PFSK-1 (cell line): ENCODE measurements at regions not wholly inside any gene's neighbourhood (a gene's known extent, or its start where the extent isn't known, plus 50 kb on each side); places are given as distances from the start of the nearest gene placed in this dataset.

Experiments
- FOXP2 ChIP-seq: optimal IDR thresholded peaks from 2 replicates; pipeline ENCODE3; 2011; ENCODE audit warnings: borderline replicate concordance, control low read depth, inconsistent platforms; ENCODE audit not compliant: insufficient read depth; ENCODE audit errors: extremely low read length, extremely low read depth
- POLR2AphosphoS5 ChIP-seq: IDR thresholded peaks from 2 replicates; pipeline ENCODE4 v1.6.1; 2012; ENCODE audit warnings: low read depth, mild to moderate bottlenecking, control low read depth, low read length, moderate library complexity
- REST ChIP-seq, 2 experiments: IDR thresholded peaks; 2 replicates each; pipeline versions ENCODE4 v1.6.1 to v1.8.0; 2011 to 2012; ENCODE audit warnings: low read depth in 2 of 2, low read length in 2 of 2, control low read depth in 1 of 2, inconsistent platforms in 1 of 2, mild to moderate bottlenecking in 1 of 2, moderate library complexity in 1 of 2; ENCODE audit not compliant: insufficient read depth in 1 of 2
- SIN3A ChIP-seq: IDR thresholded peaks from 2 replicates; pipeline ENCODE4 v1.6.1; 2012; ENCODE audit warnings: mild to moderate bottlenecking, low read length, moderate library complexity, borderline replicate concordance; ENCODE audit not compliant: insufficient read depth
- TAF1 ChIP-seq: IDR thresholded peaks from 2 replicates; pipeline ENCODE4 v1.6.1; 2012; ENCODE audit warnings: low read length, control low read depth, borderline replicate concordance; ENCODE audit not compliant: insufficient read depth

- TF ChIP-seq FOXP2 = no peak
- TF ChIP-seq REST (IDR thresholded peaks at IDR 0.05; ENCODE audit: insufficient read depth in 1 of 2, low read depth in 2 of 2, low read length in 2 of 2) = no peak
- TF ChIP-seq TAF1 = no peak
- no peak for TF ChIP-seq SIN3A
- no peak for TF ChIP-seq POLR2AphosphoS5
These were observed 158.9 kb upstream of the HNRNPA3 start for GRCh38 chr2:177053716-177054115.

- TF ChIP-seq FOXP2 (no peak), TAF1 (no peak), POLR2AphosphoS5 (no peak), SIN3A (no peak), REST (IDR thresholded peaks at IDR 0.05; ENCODE audit: insufficient read depth in 1 of 2, low read depth in 2 of 2, low read length in 2 of 2) (no peak)
These were observed 156.1 kb upstream of the HNRNPA3 start for GRCh38 chr2:177056481-177056929.

GRCh38 chr2:177058747-177059146 is 153.8 kb upstream of the HNRNPA3 start:
- TF ChIP-seq POLR2AphosphoS5 (no peak), SIN3A (no peak), FOXP2 (no peak), TAF1 (no peak), REST (IDR thresholded peaks at IDR 0.05; ENCODE audit: insufficient read depth in 1 of 2, low read depth in 2 of 2, low read length in 2 of 2) (no peak)

- no peak for TF ChIP-seq FOXP2
- TF ChIP-seq TAF1 = no peak
- no peak for TF ChIP-seq REST (IDR thresholded peaks at IDR 0.05; ENCODE audit: insufficient read depth in 1 of 2, low read depth in 2 of 2, low read length in 2 of 2)
- TF ChIP-seq POLR2AphosphoS5 = no peak
- no peak for TF ChIP-seq SIN3A
These were observed 153.3 kb upstream of the HNRNPA3 start for GRCh38 chr2:177059293-177059692.

- TF ChIP-seq POLR2AphosphoS5 (no peak), SIN3A (no peak), REST (IDR thresholded peaks at IDR 0.05; ENCODE audit: insufficient read depth in 1 of 2, low read depth in 2 of 2, low read length in 2 of 2) (no peak), FOXP2 (no peak), TAF1 (no peak)
These were observed 149.3 kb upstream of the HNRNPA3 start for GRCh38 chr2:177063331-177063730.
